IPS-15b (cell line): ENCODE measurements at regions not wholly inside any gene's neighbourhood (a gene's known extent, or its start where the extent isn't known, plus 50 kb on each side); places are given as distances from the start of the nearest gene placed in this dataset.

Source experiments
- H3K27me3 ChIP-seq: one replicate; pipeline ENCODE4 v1.6.1; 2013; ENCODE audit warnings: low read length; ENCODE audit not compliant: control insufficient read depth, insufficient read depth
- H3K36me3 ChIP-seq: one replicate; pipeline ENCODE4 v1.6.1; 2013; ENCODE audit warnings: low read length; ENCODE audit not compliant: control insufficient read depth, insufficient read depth
- H3K4me1 ChIP-seq: one replicate; pipeline ENCODE4 v1.6.1; 2013; ENCODE audit warnings: mild to moderate bottlenecking, low read length; ENCODE audit not compliant: control insufficient read depth, insufficient read depth
- H3K4me3 ChIP-seq: one replicate; pipeline ENCODE4 v1.5.1; 2013; ENCODE audit warnings: low read depth, low read length
- H3K9ac ChIP-seq: one replicate; pipeline ENCODE4 v1.6.1; 2013; ENCODE audit warnings: low read depth, mild to moderate bottlenecking, low read length
- H3K9me3 ChIP-seq: one replicate; pipeline ENCODE4 v1.6.1; 2013; ENCODE audit warnings: mild to moderate bottlenecking, low read length; ENCODE audit not compliant: control insufficient read depth, insufficient read depth

- Histone ChIP-seq H3K9me3 (no peaks in the 10 kb centered on the region), H3K4me3 (no peak overlapping the region), H3K4me1 (no peaks in the 10 kb centered on the region), H3K36me3 (no peaks in the 10 kb centered on the region), H3K27me3 (no peaks in the 10 kb centered on the region), H3K9ac (no peak overlapping the region)
Measured at GRCh38 chr7:134029-134428, 58.3 kb upstream of the FAM20C start.

- no peak overlapping the region for H3K4me3 ChIP-seq
- no peak overlapping the region for H3K9ac ChIP-seq
- peaks cover 4% of the 10 kb centered on the region for H3K4me1 ChIP-seq
- no peaks in the 10 kb centered on the region for H3K27me3 ChIP-seq
- no peaks in the 10 kb centered on the region for H3K9me3 ChIP-seq
- H3K36me3 ChIP-seq = no peaks in the 10 kb centered on the region
Measured at GRCh38 chr7:134561-135256, 57.7 kb upstream of the FAM20C start.

GRCh38 chr7:135257-135653 lies 57.1 kb upstream of the FAM20C start:
- H3K9ac ChIP-seq = no peak overlapping the region
- H3K4me1 ChIP-seq = peaks cover 4% of the 10 kb centered on the region
- H3K27me3 ChIP-seq = no peaks in the 10 kb centered on the region
- no peak overlapping the region for H3K4me3 ChIP-seq
- H3K9me3 ChIP-seq = no peaks in the 10 kb centered on the region
- H3K36me3 ChIP-seq = no peaks in the 10 kb centered on the region

- H3K36me3 ChIP-seq = no peaks in the 10 kb centered on the region
- no peaks in the 10 kb centered on the region for H3K9me3 ChIP-seq
- no peaks in the 10 kb centered on the region for H3K27me3 ChIP-seq
- H3K4me1 ChIP-seq = peaks cover 4% of the 10 kb centered on the region
- H3K4me3 ChIP-seq = no peak overlapping the region
- no peak overlapping the region for H3K9ac ChIP-seq
Measured at GRCh38 chr7:135731-136645, 56.4 kb upstream of the FAM20C start.

- H3K4me3 ChIP-seq = no peak overlapping the region
- H3K4me1 ChIP-seq = peaks cover 4% of the 10 kb centered on the region
- no peaks in the 10 kb centered on the region for H3K36me3 ChIP-seq
- no peak overlapping the region for H3K9ac ChIP-seq
- no peaks in the 10 kb centered on the region for H3K9me3 ChIP-seq
- H3K27me3 ChIP-seq = no peaks in the 10 kb centered on the region
Measured at GRCh38 chr7:137094-137891, 55.1 kb upstream of the FAM20C start.

GRCh38 chr7:139131-139530 lies 53.2 kb upstream of the FAM20C start:
- H3K27me3 ChIP-seq = no peaks in the 10 kb centered on the region
- no peak overlapping the region for H3K4me3 ChIP-seq
- peaks cover 4% of the 10 kb centered on the region for H3K36me3 ChIP-seq
- H3K9ac ChIP-seq = peak overlapping the region; percentile 24
- peaks cover 4% of the 10 kb centered on the region for H3K4me1 ChIP-seq
- H3K9me3 ChIP-seq = no peaks in the 10 kb centered on the region

GRCh38 chr7:139561-140243 lies 52.7 kb upstream of the FAM20C start:
- H3K27me3 ChIP-seq = no peaks in the 10 kb centered on the region
- H3K4me1 ChIP-seq = peaks cover 4% of the 10 kb centered on the region
- peaks cover 5% of the 10 kb centered on the region for H3K36me3 ChIP-seq
- H3K4me3 ChIP-seq = no peak overlapping the region
- no peak overlapping the region for H3K9ac ChIP-seq
- H3K9me3 ChIP-seq = no peaks in the 10 kb centered on the region

- H3K36me3 ChIP-seq = peaks cover 5% of the 10 kb centered on the region
- H3K27me3 ChIP-seq = no peaks in the 10 kb centered on the region
Measured at GRCh38 chr7:140996-141395, 51.4 kb upstream of the FAM20C start.

GRCh38 chr7:142248-142941 lies 50.0 kb upstream of the FAM20C start:
- H3K4me1 ChIP-seq = peaks cover 4% of the 10 kb centered on the region
- peaks cover 8% of the 10 kb centered on the region for H3K36me3 ChIP-seq
- no peaks in the 10 kb centered on the region for H3K9me3 ChIP-seq
- H3K4me3 ChIP-seq = no peak overlapping the region
- no peak overlapping the region for H3K9ac ChIP-seq
- no peaks in the 10 kb centered on the region for H3K27me3 ChIP-seq

More at GRCh38 chr7:140996-141395, 51.4 kb upstream of the FAM20C start:
- H3K4me3 ChIP-seq = no peak overlapping the region
- H3K9ac ChIP-seq = no peak overlapping the region
- no peaks in the 10 kb centered on the region for H3K9me3 ChIP-seq
- peaks cover 4% of the 10 kb centered on the region for H3K4me1 ChIP-seq
